22Rv1 (cell line): ENCODE measurements at regions not wholly inside any gene's neighbourhood (a gene's known extent, or its start where the extent isn't known, plus 50 kb on each side); places are given as distances from the start of the nearest gene placed in this dataset.
"Not testable (repeated sequence)": the region's sequence is repeated elsewhere in the genome, so short reads cannot be mapped to it uniquely, and the experiment has no call there.

Experiments used
- H3K27ac ChIP-seq: fragments of 450-650 bp; 2 replicates; pipeline ENCODE4 v1.5.1; 2017
- CTCF ChIP-seq: fragments of 450-650 bp; IDR thresholded peaks from 2 replicates; pipeline ENCODE4 v1.5.1; 2017; ENCODE audit warnings: mild to moderate bottlenecking
- ZFX ChIP-seq: fragments of 450-650 bp; IDR thresholded peaks from 2 replicates; pipeline ENCODE4 v1.6.1; 2017; ENCODE audit warnings: antibody characterized with exemption, borderline replicate concordance

- TF ChIP-seq ZFX (no peak), CTCF (no peak)
- H3K27ac ChIP-seq, result no peak overlapping the region
These were observed 236.0 kb downstream of the TOMM20 start for GRCh38 chr1:234892642-234893041.

GRCh38 chr1:234891427-234891826 lies 237.2 kb downstream of the TOMM20 start:
- TF ChIP-seq CTCF, result no peak
- TF ChIP-seq ZFX, result no peak
- no peak overlapping the region for H3K27ac ChIP-seq

GRCh38 chr1:234889643-234890042 lies 239.0 kb downstream of the TOMM20 start:
- no peak for TF ChIP-seq CTCF
- TF ChIP-seq ZFX, result no peak
- no peak overlapping the region for H3K27ac ChIP-seq

- H3K27ac ChIP-seq, result not testable (repeated sequence)
These were observed 240.4 kb downstream of the TOMM20 start for GRCh38 chr1:234888247-234888646.

GRCh38 chr1:234887016-234887900 lies 241.4 kb downstream of the TOMM20 start:
- no peak overlapping the region for H3K27ac ChIP-seq
- TF ChIP-seq ZFX (no peak), CTCF (no peak)

GRCh38 chr1:234886081-234886984 lies 242.3 kb downstream of the TOMM20 start:
- H3K27ac ChIP-seq, result no peak overlapping the region
- TF ChIP-seq ZFX (no peak), CTCF (no peak)

- no peak for TF ChIP-seq CTCF
- no peak for TF ChIP-seq ZFX
- no peak overlapping the region for H3K27ac ChIP-seq
These were observed 243.0 kb downstream of the TOMM20 start for GRCh38 chr1:234885601-234886000.
